Vagina (tissue), 2 donors: ENCODE measurements at regions not wholly inside any gene's neighbourhood (a gene's known extent, or its start where the extent isn't known, plus 50 kb on each side); places are given as distances from the start of the nearest gene placed in this dataset.

Experiments
- DNase-seq, 2 donors: peaks; one replicate each; pipeline ENCODE4 v3.0.0-alpha.2; 2017; ENCODE audit errors: extremely low spot score in 2 of 2
- H3K27ac ChIP-seq: fragments of 200-600 bp; sonication (generic); one replicate; pipeline ENCODE4 v1.5.1; 2019
- H3K27me3 ChIP-seq: fragments of 200-600 bp; sonication (generic); one replicate; pipeline ENCODE4 v1.5.1; 2019
- H3K36me3 ChIP-seq, 2 donors: fragments of 200-600 bp; sonication (generic); one replicate each; pipeline ENCODE4 v1.5.1; 2017 to 2019
- H3K4me1 ChIP-seq: fragments of 200-600 bp; sonication (generic); one replicate; pipeline ENCODE4 v1.5.1; 2019
- H3K4me3 ChIP-seq, 2 donors: fragments of 200-600 bp; sonication (generic); 1 replicate in 1 of 2; 2 replicates in 1 of 2; pipeline ENCODE4 v1.5.1; 2016 to 2019
- H3K9me3 ChIP-seq: fragments of 200-600 bp; sonication (generic); one replicate; pipeline ENCODE4 v1.5.1; 2019
- CTCF ChIP-seq, 3 experiments: fragments of 450-650 bp in 2 of 3; fragments of 200-600 bp in 1 of 3; sonication (generic) in 1 of 3; IDR thresholded peaks; one replicate each; pipeline ENCODE4 v1.5.1; 2017 to 2019; ENCODE audit warnings: antibody characterized with exemption in 3 of 3, mild to moderate bottlenecking in 2 of 3, moderate library complexity in 2 of 3
- POLR2A ChIP-seq, 2 donors: fragments of 450-650 bp; IDR thresholded peaks; one replicate each; pipeline ENCODE4 v1.6.1; 2017; ENCODE audit warnings: antibody characterized with exemption in 2 of 2, mild to moderate bottlenecking in 2 of 2, moderate library complexity in 2 of 2
- POLR2AphosphoS5 ChIP-seq, 2 donors: sonication (generic); formaldehyde crosslinking; IDR thresholded peaks; one replicate each; pipeline ENCODE4 v1.9.0; 2017; ENCODE audit warnings: antibody characterized with exemption in 2 of 2, mild to moderate bottlenecking in 2 of 2, low read depth in 1 of 2; ENCODE audit not compliant: insufficient read depth in 1 of 2
- intact Hi-C: fragments of 100-400 bp; cut with DNase I; formaldehyde crosslinking; loops from one replicate; pipeline ENCODE4 v1.15.1; 2023

GRCh38 chr10:27446091-27446918 is 57.8 kb upstream of the RAB18 start:
- TF ChIP-seq CTCF (IDR thresholded peaks at IDR 0.05) (peak in 1 of 3 experiments; percentile 34), POLR2AphosphoS5 (IDR thresholded peaks at IDR 0.05; ENCODE audit: insufficient read depth in 1 of 2, low read depth in 1 of 2) (no peak)
- no peaks in the 10 kb centered on the region for H3K36me3 ChIP-seq
- no peak for DNase-seq
- H3K4me3 ChIP-seq: no peak overlapping the region
- no peaks in the 10 kb centered on the region for H3K4me1 ChIP-seq
- no peak overlapping the region for H3K27ac ChIP-seq
- H3K9me3 ChIP-seq: no peaks in the 10 kb centered on the region
- intact Hi-C loops: no loop called here
- no peaks in the 10 kb centered on the region for H3K27me3 ChIP-seq

- intact Hi-C loops: no loop called here
- no peak overlapping the region for H3K27ac ChIP-seq
- no peaks in the 10 kb centered on the region for H3K4me1 ChIP-seq
- no peaks in the 10 kb centered on the region for H3K27me3 ChIP-seq
- no peak for DNase-seq
- TF ChIP-seq POLR2A (IDR thresholded peaks at IDR 0.05) (no peak), POLR2AphosphoS5 (IDR thresholded peaks at IDR 0.05; ENCODE audit: insufficient read depth in 1 of 2, low read depth in 1 of 2) (no peak), CTCF (IDR thresholded peaks at IDR 0.05) (no peak)
- H3K4me3 ChIP-seq: no peak overlapping the region
- H3K36me3 ChIP-seq: no peaks in the 10 kb centered on the region
- H3K9me3 ChIP-seq: no peaks in the 10 kb centered on the region
These were observed 59.0 kb upstream of the RAB18 start for GRCh38 chr10:27445070-27445469.

GRCh38 chr10:27440478-27440877 is 63.6 kb upstream of the RAB18 start:
- no peak for DNase-seq
- Histone ChIP-seq H3K4me1 (no peaks in the 10 kb centered on the region), H3K36me3 (no peaks in the 10 kb centered on the region), H3K27me3 (no peaks in the 10 kb centered on the region), H3K27ac (no peak overlapping the region), H3K4me3 (no peak overlapping the region), H3K9me3 (no peaks in the 10 kb centered on the region)
- intact Hi-C loops: no loop called here
- TF ChIP-seq CTCF (IDR thresholded peaks at IDR 0.05) (no peak), POLR2AphosphoS5 (IDR thresholded peaks at IDR 0.05; ENCODE audit: insufficient read depth in 1 of 2, low read depth in 1 of 2) (no peak)

- H3K9me3 ChIP-seq: no peaks in the 10 kb centered on the region
- intact Hi-C loops: no loop called here
- H3K36me3 ChIP-seq: no peaks in the 10 kb centered on the region
- no peak overlapping the region for H3K27ac ChIP-seq
- no peaks in the 10 kb centered on the region for H3K4me1 ChIP-seq
- no peak for TF ChIP-seq POLR2A (IDR thresholded peaks at IDR 0.05)
- no peak for TF ChIP-seq CTCF (IDR thresholded peaks at IDR 0.05)
- no peak for TF ChIP-seq POLR2AphosphoS5 (IDR thresholded peaks at IDR 0.05; ENCODE audit: insufficient read depth in 1 of 2, low read depth in 1 of 2)
- H3K27me3 ChIP-seq: no peaks in the 10 kb centered on the region
- H3K4me3 ChIP-seq: no peak overlapping the region
- DNase-seq: no peak
These were observed 64.1 kb upstream of the RAB18 start for GRCh38 chr10:27440021-27440420.

- Histone ChIP-seq H3K4me1 (no peaks in the 10 kb centered on the region), H3K27ac (no peak overlapping the region), H3K27me3 (no peaks in the 10 kb centered on the region), H3K4me3 (no peak overlapping the region), H3K36me3 (no peaks in the 10 kb centered on the region), H3K9me3 (no peaks in the 10 kb centered on the region)
- no peak for DNase-seq
- intact Hi-C loops: no loop called here
- TF ChIP-seq POLR2AphosphoS5 (IDR thresholded peaks at IDR 0.05; ENCODE audit: insufficient read depth in 1 of 2, low read depth in 1 of 2) (no peak), CTCF (IDR thresholded peaks at IDR 0.05) (no peak)
These were observed 65.0 kb upstream of the RAB18 start for GRCh38 chr10:27439101-27439500.
